HepG2 (cell line): ENCODE measurements at regions not wholly inside any gene's neighbourhood (a gene's known extent, or its start where the extent isn't known, plus 50 kb on each side); places are given as distances from the start of the nearest gene placed in this dataset.

ENCODE experiments used
- ATAC-seq: fragments of 200-7000 bp; cut with Tn5 transposase; 3 replicates; pipeline ENCODE4 v1.9.1; 2020; ENCODE audit warnings: mild to moderate bottlenecking, moderate library complexity
- BruUV-seq: library from RNA; stranded (reverse); fragments of 400-500 nt; replicated peaks from 2 replicates; lab custom pipeline; 2021; lab: Mats Ljungman, UMichigan
- CTCF ChIA-PET: fragments of 300-600 bp; formaldehyde crosslinking; extraction: SDS; loops from one replicate; lab custom pipeline; 2021; ENCODE audit warnings: low total read pairs, inconsistent platforms, low intra/inter-chr PET ratio; lab: Yijun Ruan, JAX
- POLR2A ChIA-PET: fragments of 350-600 bp; sonication (Branson Sonifier 250); formaldehyde crosslinking; loops from one replicate; lab custom pipeline; 2020; ENCODE audit warnings: antibody characterized with exemption, inconsistent platforms; lab: Yijun Ruan, JAX
- DNase-seq: peaks from one replicate; pipeline ENCODE4 v3.0.0-alpha.2; 2015; ENCODE audit warnings: low spot score
- FAIRE-seq: peaks from 3 replicates; lab custom pipeline; 2011; peaks lifted over from hg19 to GRCh38; lab: Jason Lieb, UNC
- H2AFZ ChIP-seq: one replicate; pipeline ENCODE4 v1.6.1; 2011; ENCODE audit warnings: low read length, inconsistent platforms
- H3K27ac ChIP-seq: fragments of 300-600 bp; 3 replicates; pipeline ENCODE4 v1.8.0; 2011; ENCODE audit warnings: mixed run types, mild to moderate bottlenecking, mixed read lengths, low read length, inconsistent platforms; ENCODE audit not compliant: insufficient read depth; ENCODE audit errors: extremely low read length
- H3K27me3 ChIP-seq, 2 experiments: fragments of 200-600 bp in 1 of 2; 2 replicates in 1 of 2; 3 replicates in 1 of 2; pipeline versions ENCODE4 v1.6.0 to v1.8.0; 2011; ENCODE audit warnings: low read length in 2 of 2, mild to moderate bottlenecking in 2 of 2, moderate library complexity in 2 of 2, inconsistent platforms in 1 of 2; ENCODE audit not compliant: insufficient read depth in 2 of 2, control insufficient read depth in 1 of 2
- H3K36me3 ChIP-seq, 2 experiments: fragments of 200-600 bp in 1 of 2; replicated peaks in 1 of 2; 2 replicates in 1 of 2; 3 replicates in 1 of 2; pipeline versions ENCODE4 v1.5.1 to v1.8.0; 2011; ENCODE audit warnings: low read length in 2 of 2, inconsistent platforms in 1 of 2; ENCODE audit not compliant: insufficient read depth in 2 of 2, control insufficient read depth in 1 of 2
- H3K4me1 ChIP-seq: 2 replicates; pipeline ENCODE4 v1.5.1; 2012; ENCODE audit warnings: low read length, inconsistent platforms; ENCODE audit not compliant: insufficient read depth
- H3K4me2 ChIP-seq: 2 replicates; pipeline ENCODE4 v1.6.0; 2011; ENCODE audit warnings: low read depth, low read length, inconsistent platforms
- H3K4me3 ChIP-seq, 3 experiments: fragments of 200-600 bp in 1 of 3; sonication (generic), shearing (Covaris generic) in 1 of 3; replicated peaks in 1 of 3; 2 replicates each; pipeline ENCODE4 v1.5.1; 2011 to 2016; ENCODE audit warnings: low read length in 3 of 3, inconsistent platforms in 2 of 3, low read depth in 2 of 3, mild to moderate bottlenecking in 2 of 3, control low read depth in 1 of 3, mixed read lengths in 1 of 3; ENCODE audit not compliant: insufficient read depth in 1 of 3
- H3K79me2 ChIP-seq: one replicate; pipeline ENCODE4 v1.6.1; 2011; ENCODE audit warnings: low read length, inconsistent platforms; ENCODE audit not compliant: insufficient read depth
- H3K9ac ChIP-seq: 2 replicates; pipeline ENCODE4 v1.6.0; 2011; ENCODE audit warnings: mild to moderate bottlenecking, low read depth, low read length, inconsistent platforms; ENCODE audit not compliant: insufficient read depth
- H3K9me3 ChIP-seq: 2 replicates; pipeline ENCODE4 v1.5.1; 2012; ENCODE audit warnings: mild to moderate bottlenecking, low read length
- H4K20me1 ChIP-seq: 2 replicates; pipeline ENCODE4 v1.6.0; 2011; ENCODE audit warnings: inconsistent platforms, mild to moderate bottlenecking, low read length, moderate library complexity; ENCODE audit not compliant: insufficient read depth
- HDAC6 ChIP-seq: fragments of 200-600 bp; sonication (generic); IDR thresholded peaks from 2 replicates; pipeline ENCODE4 v1.7.0; 2017; ENCODE audit warnings: mild to moderate bottlenecking, antibody characterized with exemption, low read length, low read depth
- IKZF4 ChIP-seq: sonication (generic); formaldehyde crosslinking; IDR thresholded peaks from 2 replicates; pipeline ENCODE4 v1.5.1; 2020; ENCODE audit warnings: borderline replicate concordance, mild to moderate bottlenecking, low read depth, missing genetic modification reagents; ENCODE audit errors: not compliant biosample characterization
- NFRKB ChIP-seq: fragments of 450-650 bp; IDR thresholded peaks from 2 replicates; pipeline ENCODE4 v1.6.1; 2017
- NR1H2 ChIP-seq: sonication (generic); formaldehyde crosslinking; IDR thresholded peaks from 2 replicates; pipeline ENCODE4 v1.8.1; 2022; ENCODE audit warnings: low read depth, missing genetic modification reagents, borderline replicate concordance
- PCBP2 ChIP-seq: fragments of 200-400 bp; formaldehyde crosslinking; optimal IDR thresholded peaks from 2 replicates; pipeline ENCODE3; 2018; ENCODE audit warnings: low read length, low read depth; ENCODE audit not compliant: poor library complexity, severe bottlenecking
- PHB2 ChIP-seq: fragments of 450-650 bp; IDR thresholded peaks from 2 replicates; pipeline ENCODE4 v1.6.1; 2018; ENCODE audit not compliant: partially characterized antibody
- POGZ ChIP-seq: sonication (generic); formaldehyde crosslinking; IDR thresholded peaks from 2 replicates; pipeline ENCODE4 v1.4.0; 2020; ENCODE audit warnings: mild to moderate bottlenecking, missing genetic modification reagents
- POLR2AphosphoS2 ChIP-seq: IDR thresholded peaks from 2 replicates; pipeline ENCODE4 v1.6.1; 2011; ENCODE audit warnings: low read depth, low read length, improper control_type of control experiment
- SRSF1 ChIP-seq: fragments of 200-400 bp; formaldehyde crosslinking; optimal IDR thresholded peaks from 2 replicates; pipeline ENCODE3; 2017; ENCODE audit warnings: mild to moderate bottlenecking, low read depth, low read length, moderate library complexity
- ZFP36L2 ChIP-seq: sonication (generic); formaldehyde crosslinking; IDR thresholded peaks from 2 replicates; pipeline ENCODE4 v1.4.0; 2020; ENCODE audit warnings: missing genetic modification reagents
- ZNF543 ChIP-seq: sonication (generic); formaldehyde crosslinking; IDR thresholded peaks from 2 replicates; pipeline ENCODE4 v1.4.0; 2020; ENCODE audit warnings: mild to moderate bottlenecking, missing genetic modification reagents
- ZNF678 ChIP-seq: sonication (generic); formaldehyde crosslinking; IDR thresholded peaks from 2 replicates; pipeline ENCODE4 v1.4.0; 2020; ENCODE audit warnings: mild to moderate bottlenecking, missing genetic modification reagents
- WGBS: methylation state at CpG from one replicate; pipeline ENCODE4 v1.1.6; 2017; ENCODE audit warnings: low lambda C conversion rate; 5-methylcytosine and 5-hydroxymethylcytosine counted together
- in situ Hi-C: cut with HindIII; loops from 2 replicates; pipeline ENCODE4 v1.10.0; 2017; ENCODE audit warnings: low pct_unique_long_range_greater_than_20kb; ENCODE audit not compliant: extremely low pct_ligation_motif_present
- intact Hi-C: fragments of 100-400 bp; cut with micrococcal nuclease; formaldehyde crosslinking; loops from one replicate; pipeline ENCODE4 v1.10.0; 2022; ENCODE audit not compliant: unreplicated experiment
- TF ChIP-seq, protein P1 (sequence below): sonication (generic); formaldehyde crosslinking; IDR thresholded peaks from 2 replicates; pipeline ENCODE4 v1.5.0; 2020; ENCODE audit warnings: mild to moderate bottlenecking, missing genetic modification reagents, borderline replicate concordance

DNA sequence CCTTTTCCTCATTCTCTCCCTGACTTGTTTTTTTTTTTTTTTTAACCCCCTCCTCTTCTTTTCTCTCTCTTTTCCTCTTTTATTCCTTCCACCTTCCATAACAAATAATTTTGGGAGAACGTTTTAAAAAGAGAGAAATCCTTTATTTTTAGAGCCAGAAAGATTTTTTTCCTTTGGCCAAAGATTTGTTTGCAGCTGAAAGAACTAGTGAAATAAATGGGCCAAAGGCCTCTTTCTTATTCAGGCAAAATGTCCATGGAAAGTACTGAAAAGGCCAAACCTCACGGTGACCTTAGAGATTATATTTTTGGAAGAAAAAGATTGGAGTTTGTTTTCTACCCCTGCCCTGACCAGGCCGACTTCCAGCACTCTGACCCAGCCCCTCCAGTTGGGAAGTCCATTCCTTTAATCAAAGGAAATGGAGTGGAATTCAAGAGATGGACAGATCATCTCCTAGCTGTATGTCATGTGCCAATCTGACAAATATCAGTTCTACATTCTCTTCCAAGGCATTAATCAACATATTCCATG is 214.3 kb upstream of the ADAMTS9 start:
- Histone ChIP-seq H3K27ac (no peak overlapping the region), H4K20me1 (no peaks in the 10 kb centered on the region), H3K9ac (no peak overlapping the region), H3K36me3 (no peaks in the 10 kb centered on the region), H3K79me2 (no peaks in the 10 kb centered on the region), H2AFZ (no peak overlapping the region), H3K27me3 (peaks cover 0 to 7% of the 10 kb centered on the region in 2 experiments; a peak in 1 of 5 replicates), H3K4me1 (no peaks in the 10 kb centered on the region), H3K4me3 (no peak overlapping the region), H3K9me3 (no peaks in the 10 kb centered on the region), H3K4me2 (no peak overlapping the region)
- intact Hi-C loops (no loop called here), in situ Hi-C loops (no loop called here)
- ChIA-PET POLR2A (no interaction called here), CTCF (no interaction called here)
- FAIRE-seq: no peak
- TF ChIP-seq HDAC6 (no peak), PCBP2 (no peak), NFRKB (no peak), SRSF1 (no peak), ZNF543 (CRISPR knock-in tag) (no peak), NR1H2 (CRISPR knock-in tag) (no peak)
- no peak for DNase-seq
- ATAC-seq: no peak
- WGBS: 0% methylated on average over 3 of the region's 3 CpGs
- no TSS peak for BruUV-seq

DNA sequence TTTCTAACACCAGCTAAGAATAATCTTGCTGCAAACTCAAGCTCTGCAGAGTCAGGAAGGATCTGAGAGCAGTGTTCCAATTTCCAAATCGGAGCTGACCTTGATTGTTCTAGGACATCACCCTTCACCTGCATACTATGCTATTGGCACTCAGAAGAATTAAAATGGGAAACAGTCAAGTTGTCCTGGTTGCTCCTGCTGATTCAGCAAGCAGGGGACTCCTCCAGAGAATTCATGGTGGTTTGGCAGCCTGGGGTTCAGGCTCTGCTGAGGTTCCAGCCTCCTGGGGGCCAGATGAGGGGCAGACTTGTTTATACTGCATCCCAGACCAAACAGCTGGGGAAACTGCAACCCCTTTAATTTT is 213.7 kb upstream of the ADAMTS9 start:
- H3K79me2 ChIP-seq: no peaks in the 10 kb centered on the region
- no peak overlapping the region for H3K4me3 ChIP-seq
- FAIRE-seq: no peak
- no peak overlapping the region for H3K4me2 ChIP-seq
- H3K27ac ChIP-seq: no peak overlapping the region
- H3K36me3 ChIP-seq: no peaks in the 10 kb centered on the region
- in situ Hi-C loops (no loop called here), intact Hi-C loops (no loop called here)
- ChIA-PET CTCF (no interaction called here), POLR2A (no interaction called here)
- TF ChIP-seq PHB2 (no peak), POGZ (no peak), IKZF4 (CRISPR knock-in tag) (no peak), POLR2AphosphoS2 (no peak), ZFP36L2 (CRISPR knock-in tag) (no peak), ZNF678 (CRISPR knock-in tag) (no peak)
- TF ChIP-seq, protein P1, sequence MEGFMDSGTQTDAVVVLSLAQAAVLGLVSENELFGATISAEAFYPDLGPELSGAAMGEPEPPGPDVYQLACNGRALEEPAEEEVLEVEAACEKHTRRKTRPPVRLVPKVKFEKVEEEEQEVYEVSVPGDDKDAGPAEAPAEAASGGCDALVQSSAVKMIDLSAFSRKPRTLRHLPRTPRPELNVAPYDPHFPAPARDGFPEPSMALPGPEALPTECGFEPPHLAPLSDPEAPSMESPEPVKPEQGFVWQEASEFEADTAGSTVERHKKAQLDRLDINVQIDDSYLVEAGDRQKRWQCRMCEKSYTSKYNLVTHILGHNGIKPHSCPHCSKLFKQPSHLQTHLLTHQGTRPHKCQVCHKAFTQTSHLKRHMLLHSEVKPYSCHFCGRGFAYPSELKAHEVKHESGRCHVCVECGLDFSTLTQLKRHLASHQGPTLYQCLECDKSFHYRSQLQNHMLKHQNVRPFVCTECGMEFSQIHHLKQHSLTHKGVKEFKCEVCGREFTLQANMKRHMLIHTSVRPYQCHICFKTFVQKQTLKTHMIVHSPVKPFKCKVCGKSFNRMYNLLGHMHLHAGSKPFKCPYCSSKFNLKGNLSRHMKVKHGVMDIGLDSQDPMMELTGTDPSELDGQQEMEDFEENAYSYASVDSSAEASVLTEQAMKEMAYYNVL: no peak
- no peak overlapping the region for H3K9ac ChIP-seq
- no peaks in the 10 kb centered on the region for H3K9me3 ChIP-seq
- no peak for ATAC-seq
- peaks cover 0 to 4% of the 10 kb centered on the region in 2 experiments; a peak in 1 of 5 replicates for H3K27me3 ChIP-seq
- no peaks in the 10 kb centered on the region for H3K4me1 ChIP-seq
- no peak overlapping the region for H2AFZ ChIP-seq
- H4K20me1 ChIP-seq: no peaks in the 10 kb centered on the region
- DNase-seq: no peak
- WGBS: 0% methylated on average over 1 of the region's 1 CpG
- no TSS peak for BruUV-seq
